Suppressor macrophage treated with lipopolysaccharide for 4 hours (primary cell): ENCODE measurements at regions not wholly inside any gene's neighbourhood (a gene's known extent, or its start where the extent isn't known, plus 50 kb on each side); places are given as distances from the start of the nearest gene placed in this dataset.
A peak's percentile ranks its signal among the peaks of the same experiment; 100 is the strongest.
"Not testable (repeated sequence)": the region's sequence is repeated elsewhere in the genome, so short reads cannot be mapped to it uniquely, and the experiment has no call there.

Experiments used
- DNase-seq: peaks from one replicate; pipeline ENCODE4 v3.0.0-alpha.2; 2020

GRCh38 chr2:150370561-150370960 lies 116.9 kb downstream of the RND3 start:
- DNase-seq, result no peak

GRCh38 chr2:150369862-150370261 lies 117.6 kb downstream of the RND3 start:
- DNase-seq, result no peak

GRCh38 chr2:150358468-150358807 lies 129.0 kb downstream of the RND3 start:
- no peak for DNase-seq

- peak; percentile 1 for DNase-seq
Measured at GRCh38 chr2:150357770-150358467, 129.5 kb downstream of the RND3 start.

- DNase-seq, result no peak
Measured at GRCh38 chr2:150355440-150355839, 132.0 kb downstream of the RND3 start.

GRCh38 chr2:150353376-150353775 lies 134.1 kb downstream of the RND3 start:
- DNase-seq, result no peak

GRCh38 chr2:150351922-150352321 lies 135.5 kb downstream of the RND3 start:
- no peak for DNase-seq

GRCh38 chr2:150350500-150350899 lies 137.0 kb downstream of the RND3 start:
- no peak for DNase-seq

GRCh38 chr2:150346806-150347205 lies 140.7 kb downstream of the RND3 start:
- no peak for DNase-seq

- DNase-seq, result no peak
Measured at GRCh38 chr2:150341982-150342680, 145.3 kb downstream of the RND3 start.

GRCh38 chr2:150339951-150340350 lies 147.5 kb downstream of the RND3 start:
- DNase-seq, result no peak

- DNase-seq, result no peak
Measured at GRCh38 chr2:150339282-150339681, 148.2 kb downstream of the RND3 start.

- no peak for DNase-seq
Measured at GRCh38 chr2:150335596-150335995, 151.9 kb downstream of the RND3 start.

GRCh38 chr2:150332383-150332782 lies 155.1 kb downstream of the RND3 start:
- no peak for DNase-seq

- no peak for DNase-seq
Measured at GRCh38 chr2:150327564-150328489, 159.6 kb downstream of the RND3 start.

- no peak for DNase-seq
Measured at GRCh38 chr2:150325656-150326314, 161.7 kb downstream of the RND3 start.

GRCh38 chr2:150323071-150323470 lies 164.4 kb downstream of the RND3 start:
- not testable (repeated sequence) for DNase-seq

GRCh38 chr2:150320608-150321007 lies 166.9 kb downstream of the RND3 start:
- no peak for DNase-seq

- DNase-seq, result no peak
Measured at GRCh38 chr2:150319658-150320555, 167.6 kb downstream of the RND3 start.

GRCh38 chr2:150319085-150319484 lies 168.4 kb downstream of the RND3 start:
- DNase-seq, result no peak

GRCh38 chr2:150312271-150312670 lies 175.2 kb downstream of the RND3 start:
- no peak for DNase-seq
